OCI-LY7 (cell line): ENCODE measurements at regions not wholly inside any gene's neighbourhood (a gene's known extent, or its start where the extent isn't known, plus 50 kb on each side); places are given as distances from the start of the nearest gene placed in this dataset.

ENCODE experiments used
- EZH2phosphoT487 ChIP-seq: fragments of 200-600 bp; sonication (generic); IDR thresholded peaks from 2 replicates; pipeline ENCODE4 v1.6.1; 2018; ENCODE audit warnings: low read depth, borderline replicate concordance, mild to moderate bottlenecking, mixed run types, antibody characterized with exemption, low read length, moderate library complexity, mixed read lengths
- TF ChIP-seq, protein P1 (sequence below): fragments of 200-600 bp; sonication (generic); conservative IDR thresholded peaks from 2 replicates; pipeline ENCODE4 v1.5.1; 2014; ENCODE audit warnings: mild to moderate bottlenecking, antibody characterized with exemption, low read length, moderate library complexity, mixed read lengths

DNA sequence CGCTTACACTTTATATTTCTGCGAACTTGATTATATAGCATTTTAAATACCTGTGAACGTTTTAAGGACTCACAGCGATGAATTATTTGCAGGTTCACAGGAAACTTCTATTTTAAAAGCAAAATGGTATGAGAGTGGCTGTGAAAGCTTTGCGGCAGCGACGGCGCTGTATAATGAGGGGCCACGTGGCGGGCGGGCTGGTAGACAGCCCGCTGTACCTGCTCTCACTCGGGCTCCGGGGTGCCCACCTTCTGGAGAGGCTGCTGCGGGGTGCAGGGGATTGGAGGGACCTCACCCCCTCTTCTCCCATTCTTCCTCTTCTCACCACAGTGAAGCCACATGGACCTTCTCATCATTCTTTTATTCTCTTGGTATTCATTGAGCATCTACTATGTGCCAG is 164.2 kb upstream of the MYL2 start:
- TF ChIP-seq, protein P1, sequence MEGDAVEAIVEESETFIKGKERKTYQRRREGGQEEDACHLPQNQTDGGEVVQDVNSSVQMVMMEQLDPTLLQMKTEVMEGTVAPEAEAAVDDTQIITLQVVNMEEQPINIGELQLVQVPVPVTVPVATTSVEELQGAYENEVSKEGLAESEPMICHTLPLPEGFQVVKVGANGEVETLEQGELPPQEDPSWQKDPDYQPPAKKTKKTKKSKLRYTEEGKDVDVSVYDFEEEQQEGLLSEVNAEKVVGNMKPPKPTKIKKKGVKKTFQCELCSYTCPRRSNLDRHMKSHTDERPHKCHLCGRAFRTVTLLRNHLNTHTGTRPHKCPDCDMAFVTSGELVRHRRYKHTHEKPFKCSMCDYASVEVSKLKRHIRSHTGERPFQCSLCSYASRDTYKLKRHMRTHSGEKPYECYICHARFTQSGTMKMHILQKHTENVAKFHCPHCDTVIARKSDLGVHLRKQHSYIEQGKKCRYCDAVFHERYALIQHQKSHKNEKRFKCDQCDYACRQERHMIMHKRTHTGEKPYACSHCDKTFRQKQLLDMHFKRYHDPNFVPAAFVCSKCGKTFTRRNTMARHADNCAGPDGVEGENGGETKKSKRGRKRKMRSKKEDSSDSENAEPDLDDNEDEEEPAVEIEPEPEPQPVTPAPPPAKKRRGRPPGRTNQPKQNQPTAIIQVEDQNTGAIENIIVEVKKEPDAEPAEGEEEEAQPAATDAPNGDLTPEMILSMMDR: no peak
- no peak for TF ChIP-seq EZH2phosphoT487
